ENCODE measurements at regions not wholly inside any gene's neighbourhood (a gene's known extent, or its start where the extent isn't known, plus 50 kb on each side); places are given as distances from the start of the nearest gene placed in this dataset.

GRCh38 chr13:73859841-73860240, 274.4 kb downstream of the KLF12 start:
- Histone ChIP-seq H3K27ac (ENCODE audit: low read depth, low read length) (no peak overlapping the region), H3K9ac (ENCODE audit: low read length) (no peak overlapping the region)

GRCh38 chr13:73857106-73857505, 277.1 kb downstream of the KLF12 start:
- Histone ChIP-seq H3K4me1 (ENCODE audit: insufficient read depth, low read length) (no peaks in the 10 kb centered on the region), H3K27me3 (ENCODE audit: control insufficient read depth in 1 of 2, insufficient read depth in 2 of 2, low read length in 2 of 2) (no peaks in the 10 kb centered on the region), H3K36me3 (ENCODE audit: insufficient read depth, low read length) (no peaks in the 10 kb centered on the region), H3K9me3 (ENCODE audit: low read length) (no peaks in the 10 kb centered on the region), H3K4me3 (ENCODE audit: low read depth in 1 of 2, low read length in 2 of 2) (no peak overlapping the region), H3K27ac (ENCODE audit: low read depth, low read length) (no peak overlapping the region), H3K9ac (ENCODE audit: low read length) (no peak overlapping the region)

More at GRCh38 chr13:73859841-73860240, 274.4 kb downstream of the KLF12 start:
- no peaks in the 10 kb centered on the region for H3K4me1 ChIP-seq (ENCODE audit: insufficient read depth, low read length)
- H3K4me3 ChIP-seq (ENCODE audit: low read depth in 1 of 2, low read length in 2 of 2), result no peak overlapping the region
- H3K36me3 ChIP-seq (ENCODE audit: insufficient read depth, low read length), result no peaks in the 10 kb centered on the region
- no peaks in the 10 kb centered on the region for H3K9me3 ChIP-seq (ENCODE audit: low read length)
- no peaks in the 10 kb centered on the region for H3K27me3 ChIP-seq (ENCODE audit: control insufficient read depth in 1 of 2, insufficient read depth in 2 of 2, low read length in 2 of 2)

- H3K4me3 ChIP-seq (ENCODE audit: low read depth in 1 of 2, low read length in 2 of 2), result no peak overlapping the region
- no peak overlapping the region for H3K27ac ChIP-seq (ENCODE audit: low read depth, low read length)
- H3K4me1 ChIP-seq (ENCODE audit: insufficient read depth, low read length), result peaks cover 8% of the 10 kb centered on the region
- no peaks in the 10 kb centered on the region for H3K27me3 ChIP-seq (ENCODE audit: control insufficient read depth in 1 of 2, insufficient read depth in 2 of 2, low read length in 2 of 2)
- no peaks in the 10 kb centered on the region for H3K36me3 ChIP-seq (ENCODE audit: insufficient read depth, low read length)
- H3K9ac ChIP-seq (ENCODE audit: low read length), result no peak overlapping the region
- no peaks in the 10 kb centered on the region for H3K9me3 ChIP-seq (ENCODE audit: low read length)
Observed at GRCh38 chr13:73851104-73851503, 283.1 kb downstream of the KLF12 start.

- Histone ChIP-seq H3K4me3 (ENCODE audit: low read depth in 1 of 2, low read length in 2 of 2) (no peak overlapping the region), H3K9me3 (ENCODE audit: low read length) (no peaks in the 10 kb centered on the region), H3K9ac (ENCODE audit: low read length) (no peak overlapping the region), H3K36me3 (ENCODE audit: insufficient read depth, low read length) (no peaks in the 10 kb centered on the region), H3K27me3 (ENCODE audit: control insufficient read depth in 1 of 2, insufficient read depth in 2 of 2, low read length in 2 of 2) (no peaks in the 10 kb centered on the region), H3K27ac (ENCODE audit: low read depth, low read length) (no peak overlapping the region), H3K4me1 (ENCODE audit: insufficient read depth, low read length) (peaks cover 8% of the 10 kb centered on the region)
Observed at GRCh38 chr13:73850104-73850873, 283.9 kb downstream of the KLF12 start.

GRCh38 chr13:73849292-73849691, 284.9 kb downstream of the KLF12 start:
- no peaks in the 10 kb centered on the region for H3K36me3 ChIP-seq (ENCODE audit: insufficient read depth, low read length)

GRCh38 chr13:73844986-73845385, 289.2 kb downstream of the KLF12 start:
- no peak overlapping the region for H3K27ac ChIP-seq (ENCODE audit: low read depth, low read length)
- no peaks in the 10 kb centered on the region for H3K27me3 ChIP-seq (ENCODE audit: control insufficient read depth in 1 of 2, insufficient read depth in 2 of 2, low read length in 2 of 2)
- H3K9me3 ChIP-seq (ENCODE audit: low read length), result no peaks in the 10 kb centered on the region
- no peak overlapping the region for H3K9ac ChIP-seq (ENCODE audit: low read length)
- no peak overlapping the region for H3K4me3 ChIP-seq (ENCODE audit: low read depth in 1 of 2, low read length in 2 of 2)
- no peaks in the 10 kb centered on the region for H3K36me3 ChIP-seq (ENCODE audit: insufficient read depth, low read length)
- no peaks in the 10 kb centered on the region for H3K4me1 ChIP-seq (ENCODE audit: insufficient read depth, low read length)

More at GRCh38 chr13:73849292-73849691, 284.9 kb downstream of the KLF12 start:
- H3K4me1 ChIP-seq (ENCODE audit: insufficient read depth, low read length), result peaks cover 8% of the 10 kb centered on the region
- no peaks in the 10 kb centered on the region for H3K9me3 ChIP-seq (ENCODE audit: low read length)
- H3K27me3 ChIP-seq (ENCODE audit: control insufficient read depth in 1 of 2, insufficient read depth in 2 of 2, low read length in 2 of 2), result no peaks in the 10 kb centered on the region
- no peak overlapping the region for H3K4me3 ChIP-seq (ENCODE audit: low read depth in 1 of 2, low read length in 2 of 2)
- H3K27ac ChIP-seq (ENCODE audit: low read depth, low read length), result no peak overlapping the region
- no peak overlapping the region for H3K9ac ChIP-seq (ENCODE audit: low read length)

GRCh38 chr13:73842626-73843025, 291.6 kb downstream of the KLF12 start:
- no peaks in the 10 kb centered on the region for H3K27me3 ChIP-seq (ENCODE audit: control insufficient read depth in 1 of 2, insufficient read depth in 2 of 2, low read length in 2 of 2)
- H3K4me3 ChIP-seq (ENCODE audit: low read depth in 1 of 2, low read length in 2 of 2), result no peak overlapping the region
- H3K4me1 ChIP-seq (ENCODE audit: insufficient read depth, low read length), result no peaks in the 10 kb centered on the region
- H3K36me3 ChIP-seq (ENCODE audit: insufficient read depth, low read length), result no peaks in the 10 kb centered on the region
- no peak overlapping the region for H3K27ac ChIP-seq (ENCODE audit: low read depth, low read length)
- no peaks in the 10 kb centered on the region for H3K9me3 ChIP-seq (ENCODE audit: low read length)
- H3K9ac ChIP-seq (ENCODE audit: low read length), result no peak overlapping the region

GRCh38 chr13:73842184-73842583, 292.0 kb downstream of the KLF12 start:
- Histone ChIP-seq H3K27ac (ENCODE audit: low read depth, low read length) (no peak overlapping the region), H3K27me3 (ENCODE audit: control insufficient read depth in 1 of 2, insufficient read depth in 2 of 2, low read length in 2 of 2) (no peaks in the 10 kb centered on the region), H3K4me1 (ENCODE audit: insufficient read depth, low read length) (no peaks in the 10 kb centered on the region), H3K9ac (ENCODE audit: low read length) (no peak overlapping the region), H3K36me3 (ENCODE audit: insufficient read depth, low read length) (no peaks in the 10 kb centered on the region), H3K4me3 (ENCODE audit: low read depth in 1 of 2, low read length in 2 of 2) (no peak overlapping the region), H3K9me3 (ENCODE audit: low read length) (no peaks in the 10 kb centered on the region)

- no peak overlapping the region for H3K9ac ChIP-seq (ENCODE audit: low read length)
Observed at GRCh38 chr13:73837147-73837546, 297.1 kb downstream of the KLF12 start.

GRCh38 chr13:73835138-73835721, 299.0 kb downstream of the KLF12 start:
- H3K9ac ChIP-seq (ENCODE audit: low read length), result no peak overlapping the region
- H3K4me1 ChIP-seq (ENCODE audit: insufficient read depth, low read length), result peaks cover 16% of the 10 kb centered on the region
- no peak overlapping the region for H3K27ac ChIP-seq (ENCODE audit: low read depth, low read length)
- H3K27me3 ChIP-seq (ENCODE audit: control insufficient read depth in 1 of 2, insufficient read depth in 2 of 2, low read length in 2 of 2), result no peaks in the 10 kb centered on the region
- H3K9me3 ChIP-seq (ENCODE audit: low read length), result no peaks in the 10 kb centered on the region
- H3K36me3 ChIP-seq (ENCODE audit: insufficient read depth, low read length), result no peaks in the 10 kb centered on the region
- no peak overlapping the region for H3K4me3 ChIP-seq (ENCODE audit: low read depth in 1 of 2, low read length in 2 of 2)

More at GRCh38 chr13:73837147-73837546, 297.1 kb downstream of the KLF12 start:
- Histone ChIP-seq H3K36me3 (ENCODE audit: insufficient read depth, low read length) (no peaks in the 10 kb centered on the region), H3K4me1 (ENCODE audit: insufficient read depth, low read length) (peaks cover 13% of the 10 kb centered on the region), H3K27ac (ENCODE audit: low read depth, low read length) (no peak overlapping the region), H3K4me3 (ENCODE audit: low read depth in 1 of 2, low read length in 2 of 2) (no peak overlapping the region), H3K27me3 (ENCODE audit: control insufficient read depth in 1 of 2, insufficient read depth in 2 of 2, low read length in 2 of 2) (no peaks in the 10 kb centered on the region), H3K9me3 (ENCODE audit: low read length) (no peaks in the 10 kb centered on the region)

GRCh38 chr13:73833325-73834070, 300.7 kb downstream of the KLF12 start:
- H3K36me3 ChIP-seq (ENCODE audit: insufficient read depth, low read length), result no peaks in the 10 kb centered on the region

More at GRCh38 chr13:73833325-73834070, 300.7 kb downstream of the KLF12 start:
- Histone ChIP-seq H3K9ac (ENCODE audit: low read length) (no peak overlapping the region), H3K9me3 (ENCODE audit: low read length) (no peaks in the 10 kb centered on the region), H3K27me3 (ENCODE audit: control insufficient read depth in 1 of 2, insufficient read depth in 2 of 2, low read length in 2 of 2) (no peaks in the 10 kb centered on the region), H3K27ac (ENCODE audit: low read depth, low read length) (no peak overlapping the region), H3K4me1 (ENCODE audit: insufficient read depth, low read length) (peaks cover 16% of the 10 kb centered on the region), H3K4me3 (ENCODE audit: low read depth in 1 of 2, low read length in 2 of 2) (no peak overlapping the region)

Data from muscle layer of colon (tissue), 2 donors.